PC-9 (cell line): ENCODE measurements at regions not wholly inside any gene's neighbourhood (a gene's known extent, or its start where the extent isn't known, plus 50 kb on each side); places are given as distances from the start of the nearest gene placed in this dataset.

ENCODE experiments used
- BruUV-seq: library from RNA; stranded (reverse); fragments of 400-500 nt; replicated peaks from 2 replicates; lab custom pipeline; 2021; lab: Mats Ljungman, UMichigan
- CTCF ChIA-PET: fragments of 300-600 bp; sonication (Branson Sonifier 250); formaldehyde crosslinking; loops from one replicate; lab custom pipeline; 2022; ENCODE audit warnings: antibody characterized with exemption; lab: Charles Lee
- POLR2A ChIA-PET: fragments of 300-600 bp; sonication (Branson Sonifier 250); formaldehyde crosslinking; loops from one replicate; lab custom pipeline; 2022; ENCODE audit warnings: antibody characterized with exemption; ENCODE audit not compliant: unreplicated experiment; lab: Charles Lee
- DNase-seq, 2 experiments: peaks; one replicate each; pipeline versions ENCODE4 v3.0.0 to v3.0.0-alpha.2; 2015 to 2022; ENCODE audit warnings: mixed read lengths in 1 of 2
- H2AFZ ChIP-seq: fragments of 200-600 bp; sonication (generic); 2 replicates; pipeline ENCODE4 v1.8.1; 2017; ENCODE audit warnings: antibody characterized with exemption
- H3F3A ChIP-seq: fragments of 200-600 bp; sonication (generic); 2 replicates; pipeline ENCODE4 v1.8.1; 2017; ENCODE audit warnings: antibody characterized with exemption, mild to moderate bottlenecking, low read depth; ENCODE audit not compliant: insufficient read depth
- H3K27ac ChIP-seq: fragments of 200-600 bp; sonication (generic); 2 replicates; pipeline ENCODE4 v1.6.1; 2016; ENCODE audit warnings: mixed run types
- H3K27me3 ChIP-seq: fragments of 200-600 bp; sonication (generic); 2 replicates; pipeline ENCODE4 v1.6.1; 2016; ENCODE audit warnings: low read depth, mixed run types; ENCODE audit not compliant: insufficient read depth
- H3K36me3 ChIP-seq: fragments of 200-600 bp; sonication (generic); 2 replicates; pipeline ENCODE4 v1.6.1; 2016; ENCODE audit warnings: low read depth, mixed run types
- H3K4me1 ChIP-seq: fragments of 200-600 bp; sonication (generic); replicated peaks from 2 replicates; pipeline ENCODE4 v1.6.1; 2016; ENCODE audit warnings: mixed run types; ENCODE audit not compliant: insufficient read depth
- H3K4me2 ChIP-seq: fragments of 200-600 bp; sonication (generic); 2 replicates; pipeline ENCODE4 v1.6.1; 2017; ENCODE audit warnings: mixed run types
- H3K4me3 ChIP-seq: fragments of 200-600 bp; sonication (generic); 2 replicates; pipeline ENCODE4 v1.6.1; 2016; ENCODE audit warnings: mixed run types
- H3K79me2 ChIP-seq: fragments of 200-600 bp; sonication (generic); 2 replicates; pipeline ENCODE4 v1.6.1; 2017; ENCODE audit warnings: low read depth, mixed run types
- H3K9me2 ChIP-seq: fragments of 200-600 bp; sonication (generic); 2 replicates; pipeline ENCODE4 v1.8.1; 2017; ENCODE audit warnings: mild to moderate bottlenecking; ENCODE audit not compliant: insufficient read depth
- H3K9me3 ChIP-seq: fragments of 200-600 bp; sonication (generic); 2 replicates; pipeline ENCODE4 v1.8.1; 2016; ENCODE audit warnings: low read depth; ENCODE audit not compliant: insufficient read depth
- H4K20me1 ChIP-seq: fragments of 200-600 bp; sonication (generic); 2 replicates; pipeline ENCODE4 v1.8.1; 2017; ENCODE audit not compliant: insufficient read depth
- CTCF ChIP-seq: fragments of 200-600 bp; sonication (generic); conservative IDR thresholded peaks from 2 replicates; pipeline ENCODE4 v1.6.1; 2017; ENCODE audit warnings: mixed run types, antibody characterized with exemption, mild to moderate bottlenecking, moderate library complexity
- EZH2 ChIP-seq: fragments of 200-600 bp; sonication (generic); IDR thresholded peaks from 2 replicates; pipeline ENCODE4 v1.8.0; 2017; ENCODE audit warnings: antibody characterized with exemption, low read depth
- intact Hi-C: fragments of 100-400 bp; cut with micrococcal nuclease; formaldehyde crosslinking; loops from one replicate; pipeline ENCODE4 v1.10.0; 2022; ENCODE audit not compliant: unreplicated experiment

GRCh38 chr3:20417388-20418108 lies 231.5 kb upstream of the SGO1 start:
- Histone ChIP-seq H3K4me2 (no peak overlapping the region), H2AFZ (no peak overlapping the region), H3K9me2 (no peaks in the 10 kb centered on the region), H3K27me3 (no peaks in the 10 kb centered on the region), H3K4me1 (no peaks in the 10 kb centered on the region), H3K4me3 (no peak overlapping the region), H3K27ac (no peak overlapping the region), H3K9me3 (no peaks in the 10 kb centered on the region), H4K20me1 (no peaks in the 10 kb centered on the region), H3K36me3 (no peaks in the 10 kb centered on the region), H3K79me2 (no peaks in the 10 kb centered on the region), H3F3A (no peaks in the 10 kb centered on the region)
- ChIA-PET CTCF (no interaction called here), POLR2A (no interaction called here)
- intact Hi-C loops = no loop called here
- BruUV-seq = no TSS peak
- TF ChIP-seq CTCF = no peak
- TF ChIP-seq EZH2 = no peak
- DNase-seq = no peak

- DNase-seq = no peak
- no peak overlapping the region for H3K4me2 ChIP-seq
- H3K4me1 ChIP-seq = no peaks in the 10 kb centered on the region
- no peaks in the 10 kb centered on the region for H3K9me3 ChIP-seq
- no TSS peak for BruUV-seq
- H3K27me3 ChIP-seq = no peaks in the 10 kb centered on the region
- H3K27ac ChIP-seq = no peak overlapping the region
- TF ChIP-seq EZH2 = no peak
- no peak for TF ChIP-seq CTCF
- ChIA-PET POLR2A (no interaction called here), CTCF (no interaction called here)
- no peak overlapping the region for H3K4me3 ChIP-seq
- H3K9me2 ChIP-seq = no peaks in the 10 kb centered on the region
- no peaks in the 10 kb centered on the region for H3K79me2 ChIP-seq
- intact Hi-C loops = no loop called here
- no peaks in the 10 kb centered on the region for H3K36me3 ChIP-seq
- H2AFZ ChIP-seq = no peak overlapping the region; the same call in 1 of the 2 replicates
- H3F3A ChIP-seq = no peaks in the 10 kb centered on the region
- no peaks in the 10 kb centered on the region for H4K20me1 ChIP-seq
Observed at GRCh38 chr3:20406611-20407011, 220.6 kb upstream of the SGO1 start.

- DNase-seq = no peak
- Histone ChIP-seq H3K4me3 (no peak overlapping the region), H3K27ac (no peak overlapping the region), H4K20me1 (no peaks in the 10 kb centered on the region), H3K79me2 (no peaks in the 10 kb centered on the region), H3F3A (no peaks in the 10 kb centered on the region), H3K4me1 (no peaks in the 10 kb centered on the region), H3K36me3 (no peaks in the 10 kb centered on the region), H2AFZ (no peak overlapping the region), H3K4me2 (no peak overlapping the region), H3K27me3 (no peaks in the 10 kb centered on the region), H3K9me3 (no peaks in the 10 kb centered on the region), H3K9me2 (no peaks in the 10 kb centered on the region)
- intact Hi-C loops = no loop called here
- ChIA-PET CTCF (no interaction called here), POLR2A (no interaction called here)
- no TSS peak for BruUV-seq
- TF ChIP-seq EZH2 = no peak
- no peak for TF ChIP-seq CTCF
Observed at GRCh38 chr3:20405744-20406143, 219.7 kb upstream of the SGO1 start.
